SU-DHL-6 (cell line): ENCODE measurements at regions not wholly inside any gene's neighbourhood (a gene's known extent, or its start where the extent isn't known, plus 50 kb on each side); places are given as distances from the start of the nearest gene placed in this dataset.

Experiments
- H2AFZ ChIP-seq: fragments of 200-600 bp; sonication (generic); 2 replicates; pipeline ENCODE4 v1.6.1; 2014; ENCODE audit warnings: low read depth, mild to moderate bottlenecking, moderate library complexity, mixed read lengths, antibody characterized with exemption, low read length; ENCODE audit not compliant: severe bottlenecking
- H3F3A ChIP-seq: fragments of 200-600 bp; shearing (Covaris generic); 2 replicates; pipeline ENCODE4 v1.6.0; 2016; ENCODE audit warnings: antibody characterized with exemption, mild to moderate bottlenecking; ENCODE audit not compliant: insufficient read depth
- H3K27ac ChIP-seq: fragments of 200-600 bp; sonication (generic); 2 replicates; pipeline ENCODE4 v1.5.1; 2016; ENCODE audit warnings: low read depth, mild to moderate bottlenecking, low read length, moderate library complexity, mixed read lengths
- H3K27me3 ChIP-seq: fragments of 200-600 bp; sonication (generic), shearing (Covaris generic); 2 replicates; pipeline ENCODE4 v1.6.0; 2014; ENCODE audit warnings: mild to moderate bottlenecking, low read length
- H3K36me3 ChIP-seq: fragments of 200-600 bp; sonication (generic); 2 replicates; pipeline ENCODE4 v1.6.1; 2014; ENCODE audit warnings: mild to moderate bottlenecking, low read length, mixed read lengths
- H3K4me2 ChIP-seq: fragments of 300-600, 200-600 bp; shearing (Covaris generic), sonication (generic); 2 replicates; pipeline ENCODE4 v1.6.0; 2014; ENCODE audit warnings: low read length, low read depth, mild to moderate bottlenecking; ENCODE audit not compliant: poor library complexity, severe bottlenecking
- H3K4me3 ChIP-seq: fragments of 200-600 bp; sonication (generic); 2 replicates; pipeline ENCODE4 v1.5.1; 2014; ENCODE audit warnings: antibody characterized with exemption, low read length, mild to moderate bottlenecking, mixed read lengths; ENCODE audit not compliant: insufficient read depth, poor library complexity, severe bottlenecking
- H3K79me2 ChIP-seq: fragments of 200-600 bp; sonication (generic); 2 replicates; pipeline ENCODE4 v1.6.1; 2014; ENCODE audit warnings: mild to moderate bottlenecking, low read length, moderate library complexity; ENCODE audit not compliant: insufficient read depth
- H3K9ac ChIP-seq: fragments of 200-600 bp; sonication (generic); 2 replicates; pipeline ENCODE4 v1.7.0; 2014; ENCODE audit warnings: mild to moderate bottlenecking, low read length
- H3K9me2 ChIP-seq: fragments of 200-600 bp; sonication (generic); replicated peaks from 2 replicates; pipeline ENCODE4 v1.6.1; 2014; ENCODE audit warnings: low read length; ENCODE audit not compliant: insufficient read depth
- H3K9me3 ChIP-seq: fragments of 200-600 bp; sonication (generic); 2 replicates; pipeline ENCODE4 v1.6.1; 2014; ENCODE audit warnings: low read length, mixed read lengths; ENCODE audit not compliant: insufficient read depth
- H4K20me1 ChIP-seq: fragments of 200-600 bp; sonication (generic); 2 replicates; pipeline ENCODE4 v1.6.1; 2014; ENCODE audit warnings: low read depth, mild to moderate bottlenecking, antibody characterized with exemption, low read length, moderate library complexity, mixed read lengths
- CTCF ChIP-seq: fragments of 200-600 bp; sonication (generic); IDR thresholded peaks from one replicate; pipeline ENCODE4 v1.5.1; 2017; ENCODE audit warnings: antibody characterized with exemption, mild to moderate bottlenecking, low read length, moderate library complexity; ENCODE audit not compliant: insufficient read depth, poor library complexity, severe bottlenecking
- EZH2phosphoT487 ChIP-seq: fragments of 200-600 bp; sonication (generic), shearing (Covaris generic); conservative IDR thresholded peaks from 2 replicates; pipeline ENCODE4 v1.6.1; 2018; ENCODE audit warnings: mild to moderate bottlenecking, antibody characterized with exemption, low read length, moderate library complexity, mixed read lengths

GRCh38 chr5:174655351-174655750 lies 69.0 kb upstream of the MSX2 start:
- no peaks in the 10 kb centered on the region for H3K79me2 ChIP-seq
- no peaks in the 10 kb centered on the region for H3F3A ChIP-seq
- H3K36me3 ChIP-seq, result no peaks in the 10 kb centered on the region
- H3K27ac ChIP-seq, result no peak overlapping the region
- no peak overlapping the region for H2AFZ ChIP-seq
- TF ChIP-seq EZH2phosphoT487 (no peak), CTCF (no peak)
- no peak overlapping the region for H3K4me3 ChIP-seq
- H3K9ac ChIP-seq, result no peak overlapping the region
- no peak overlapping the region for H3K4me2 ChIP-seq
- H3K9me2 ChIP-seq, result no peaks in the 10 kb centered on the region
- no peaks in the 10 kb centered on the region for H3K9me3 ChIP-seq
- no peaks in the 10 kb centered on the region for H4K20me1 ChIP-seq
- no peaks in the 10 kb centered on the region for H3K27me3 ChIP-seq

- Histone ChIP-seq H3K9me3 (no peaks in the 10 kb centered on the region), H3F3A (no peaks in the 10 kb centered on the region), H4K20me1 (no peaks in the 10 kb centered on the region), H3K9ac (no peak overlapping the region), H3K27ac (no peak overlapping the region), H3K27me3 (no peaks in the 10 kb centered on the region), H3K79me2 (no peaks in the 10 kb centered on the region), H3K36me3 (no peaks in the 10 kb centered on the region), H3K4me2 (no peak overlapping the region), H3K4me3 (no peak overlapping the region), H3K9me2 (no peaks in the 10 kb centered on the region), H2AFZ (no peak overlapping the region)
- no peak for TF ChIP-seq CTCF
- no peak for TF ChIP-seq EZH2phosphoT487
These were observed 60.1 kb upstream of the MSX2 start for GRCh38 chr5:174664180-174664850.

GRCh38 chr5:174665347-174665746 lies 59.0 kb upstream of the MSX2 start:
- Histone ChIP-seq H3K9me3 (no peaks in the 10 kb centered on the region), H3K79me2 (no peaks in the 10 kb centered on the region), H3K9me2 (no peaks in the 10 kb centered on the region), H3K4me2 (no peak overlapping the region), H3K27me3 (no peaks in the 10 kb centered on the region), H3K4me3 (no peak overlapping the region), H2AFZ (no peak overlapping the region), H3K27ac (no peak overlapping the region), H3K36me3 (no peaks in the 10 kb centered on the region), H3K9ac (no peak overlapping the region), H3F3A (no peaks in the 10 kb centered on the region), H4K20me1 (no peaks in the 10 kb centered on the region)
- TF ChIP-seq EZH2phosphoT487, result no peak
- TF ChIP-seq CTCF, result no peak
